Upper lobe of left lung (tissue), 4 donors: ENCODE measurements at regions not wholly inside any gene's neighbourhood (a gene's known extent, or its start where the extent isn't known, plus 50 kb on each side); places are given as distances from the start of the nearest gene placed in this dataset.

Experiments
- CTCF ChIP-seq, 6 experiments: fragments of 450-650 bp in 4 of 6; fragments of 200-600 bp in 2 of 6; sonication (generic) in 2 of 6; IDR thresholded peaks; one replicate each; pipeline ENCODE4 v1.5.1; 2016 to 2019; ENCODE audit warnings: antibody characterized with exemption in 6 of 6
- EP300 ChIP-seq, 4 donors: sonication (generic); formaldehyde crosslinking; IDR thresholded peaks; one replicate each; pipeline ENCODE4 v1.5.1; 2017; ENCODE audit warnings: antibody characterized with exemption in 4 of 4, control low read depth in 2 of 4
- POLR2AphosphoS5 ChIP-seq, 2 donors: sonication (generic); formaldehyde crosslinking; IDR thresholded peaks; one replicate each; pipeline ENCODE4 v1.5.1; 2017; ENCODE audit warnings: antibody characterized with exemption in 2 of 2

- TF ChIP-seq CTCF (IDR thresholded peaks at IDR 0.05) (no peak), POLR2AphosphoS5 (IDR thresholded peaks at IDR 0.05) (no peak), EP300 (IDR thresholded peaks at IDR 0.05) (no peak)
These were observed 157.5 kb upstream of the FHL2 start for GRCh38 chr2:105556366-105556765.
